H9 (cell line): ENCODE measurements at regions not wholly inside any gene's neighbourhood (a gene's known extent, or its start where the extent isn't known, plus 50 kb on each side); places are given as distances from the start of the nearest gene placed in this dataset.

Experiments
- DNase-seq: peaks from one replicate; pipeline ENCODE4 v3.0.0-alpha.2; 2017
- H2AFZ ChIP-seq: one replicate; pipeline ENCODE4 v1.6.1; 2013; ENCODE audit warnings: mild to moderate bottlenecking, low read length, control low read depth, moderate library complexity
- H2AK5ac ChIP-seq: 2 replicates; pipeline ENCODE4 v1.6.1; 2013; ENCODE audit warnings: low read length, control low read depth, mixed read lengths; ENCODE audit not compliant: insufficient read length
- H2BK120ac ChIP-seq: one replicate; pipeline ENCODE4 v1.6.1; 2013; ENCODE audit warnings: low read depth, mild to moderate bottlenecking, low read length, control low read depth, inconsistent platforms; ENCODE audit not compliant: poor library complexity, severe bottlenecking
- H2BK12ac ChIP-seq: 2 replicates; pipeline ENCODE4 v1.6.1; 2013; ENCODE audit warnings: low read length, control low read depth, mixed read lengths, low read depth; ENCODE audit not compliant: insufficient read length
- H2BK15ac ChIP-seq: 2 replicates; pipeline ENCODE4 v1.6.1; 2013; ENCODE audit warnings: low read depth, low read length, control low read depth
- H2BK20ac ChIP-seq: one replicate; pipeline ENCODE4 v1.6.1; 2013; ENCODE audit warnings: low read depth, mild to moderate bottlenecking, low read length, control low read depth, inconsistent platforms; ENCODE audit not compliant: poor library complexity, severe bottlenecking
- H2BK5ac ChIP-seq: 2 replicates; pipeline ENCODE4 v1.6.1; 2013; ENCODE audit warnings: low read length, control low read depth, mixed read lengths; ENCODE audit not compliant: insufficient read length
- H3K14ac ChIP-seq: 2 replicates; pipeline ENCODE4 v1.6.1; 2013; ENCODE audit warnings: low read length, control low read depth; ENCODE audit not compliant: insufficient read depth
- H3K18ac ChIP-seq: 2 replicates; pipeline ENCODE4 v1.6.1; 2013; ENCODE audit warnings: low read depth, mild to moderate bottlenecking, mixed read lengths, low read length, control low read depth; ENCODE audit not compliant: insufficient read length
- H3K23ac ChIP-seq: 2 replicates; pipeline ENCODE4 v1.6.1; 2013; ENCODE audit warnings: low read length, control low read depth, mixed read lengths, low read depth; ENCODE audit not compliant: insufficient read length
- H3K23me2 ChIP-seq: 2 replicates; pipeline ENCODE4 v1.6.1; 2013; ENCODE audit warnings: low read depth, mild to moderate bottlenecking, mixed read lengths, low read length, control low read depth; ENCODE audit not compliant: insufficient read length, poor library complexity, severe bottlenecking
- H3K27ac ChIP-seq: 2 replicates; pipeline ENCODE4 v1.5.1; 2013; ENCODE audit warnings: low read length, control low read depth, mixed read lengths, low read depth; ENCODE audit not compliant: insufficient read length
- H3K27me3 ChIP-seq: 2 replicates; pipeline ENCODE4 v1.6.1; 2013; ENCODE audit warnings: low read length, control low read depth, inconsistent platforms; ENCODE audit not compliant: insufficient read depth
- H3K4ac ChIP-seq: 2 replicates; pipeline ENCODE4 v1.6.1; 2013; ENCODE audit warnings: low read depth, mild to moderate bottlenecking, control low read depth, inconsistent platforms, low read length, moderate library complexity
- H3K4me1 ChIP-seq: 2 replicates; pipeline ENCODE4 v1.6.1; 2013; ENCODE audit warnings: low read length, control low read depth, inconsistent platforms; ENCODE audit not compliant: insufficient read depth
- H3K4me2 ChIP-seq: 2 replicates; pipeline ENCODE4 v1.6.1; 2013; ENCODE audit warnings: low read length, control low read depth, mixed read lengths; ENCODE audit not compliant: insufficient read length, insufficient read depth
- H3K56ac ChIP-seq: 2 replicates; pipeline ENCODE4 v1.6.1; 2013; ENCODE audit warnings: low read depth, mild to moderate bottlenecking, mixed read lengths, low read length, control low read depth; ENCODE audit not compliant: insufficient read length
- H3K79me1 ChIP-seq: 2 replicates; pipeline ENCODE4 v1.6.1; 2013; ENCODE audit warnings: low read depth, mild to moderate bottlenecking, moderate library complexity, low read length, control low read depth, inconsistent platforms; ENCODE audit not compliant: insufficient read depth, poor library complexity, severe bottlenecking
- H3K79me2 ChIP-seq: 2 replicates; pipeline ENCODE4 v1.6.1; 2013; ENCODE audit warnings: low read length, control low read depth, inconsistent platforms; ENCODE audit not compliant: insufficient read depth
- H3K9ac ChIP-seq: 2 replicates; pipeline ENCODE4 v1.6.1; 2013; ENCODE audit warnings: low read length, control low read depth, mixed read lengths; ENCODE audit not compliant: insufficient read length; ENCODE audit errors: extremely low read depth
- H3K9me3 ChIP-seq: one replicate; pipeline ENCODE4 v1.6.1; 2013; ENCODE audit warnings: low read depth, low read length, inconsistent platforms; ENCODE audit not compliant: control insufficient read depth
- H3T11ph ChIP-seq: one replicate; pipeline ENCODE4 v1.6.1; 2013; ENCODE audit warnings: mild to moderate bottlenecking, low read length, control low read depth, inconsistent platforms
- H4K20me1 ChIP-seq: one replicate; pipeline ENCODE4 v1.6.1; 2013; ENCODE audit not compliant: control insufficient read depth, insufficient read length, insufficient read depth
- H4K5ac ChIP-seq: 2 replicates; pipeline ENCODE4 v1.6.1; 2013; ENCODE audit warnings: low read depth, mild to moderate bottlenecking, mixed read lengths, low read length, control low read depth; ENCODE audit not compliant: insufficient read length
- H4K8ac ChIP-seq: replicated peaks from 2 replicates; pipeline ENCODE4 v1.6.1; 2013; ENCODE audit warnings: low read length, control low read depth, mixed read lengths, low read depth; ENCODE audit not compliant: insufficient read length
- H4K91ac ChIP-seq: 2 replicates; pipeline ENCODE4 v1.6.1; 2013; ENCODE audit warnings: low read depth, mild to moderate bottlenecking, moderate library complexity, mixed read lengths, low read length, control low read depth; ENCODE audit not compliant: insufficient read length
- H3K27ac Mint-ChIP-seq, 3 experiments: 2 replicates in 2 of 3; 3 replicates in 1 of 3; pipeline ENCODE4 v1.8.0; 2020 to 2021; ENCODE audit warnings: mixed read lengths in 3 of 3, mild to moderate bottlenecking in 1 of 3, moderate library complexity in 1 of 3
- H3K27me3 Mint-ChIP-seq: 2 replicates; pipeline ENCODE4 v1.8.0; 2021; ENCODE audit warnings: low read depth, mild to moderate bottlenecking, moderate library complexity, mixed read lengths
- H3K36me3 Mint-ChIP-seq, 3 experiments: 2 replicates in 2 of 3; 3 replicates in 1 of 3; pipeline ENCODE4 v1.8.0; 2020 to 2021; ENCODE audit warnings: low read depth in 3 of 3, mixed read lengths in 3 of 3; ENCODE audit not compliant: insufficient read depth in 1 of 3
- H3K4me1 Mint-ChIP-seq, 2 experiments: 2 replicates each; pipeline ENCODE4 v1.8.0; 2020; ENCODE audit warnings: mixed read lengths in 2 of 2
- H3K4me3 Mint-ChIP-seq, 2 experiments: 2 replicates in 1 of 2; 3 replicates in 1 of 2; pipeline ENCODE4 v1.8.0; 2020 to 2021; ENCODE audit warnings: mild to moderate bottlenecking in 2 of 2, mixed read lengths in 2 of 2, moderate library complexity in 1 of 2
- H3K9me3 Mint-ChIP-seq, 2 experiments: 2 replicates in 1 of 2; 3 replicates in 1 of 2; pipeline ENCODE4 v1.8.0; 2020; ENCODE audit warnings: mild to moderate bottlenecking in 2 of 2, mixed read lengths in 2 of 2, moderate library complexity in 1 of 2
- CTCF ChIP-seq: fragments of 200-600 bp; sonication (generic); conservative IDR thresholded peaks from 3 replicates; pipeline ENCODE4 v1.8.0; 2021; ENCODE audit warnings: antibody characterized with exemption, mild to moderate bottlenecking
- WGBS: extraction: QIAGEN DNeasy Blood & Tissue Kit; methylation state at CpG from one replicate; pipeline ENCODE4 v1.1.7; 2013; ENCODE audit warnings: missing lambda C conversion rate, low lambda C conversion rate, mixed read lengths; ENCODE audit not compliant: insufficient read length; ENCODE audit errors: extremely low coverage; 5-methylcytosine and 5-hydroxymethylcytosine counted together

DNA sequence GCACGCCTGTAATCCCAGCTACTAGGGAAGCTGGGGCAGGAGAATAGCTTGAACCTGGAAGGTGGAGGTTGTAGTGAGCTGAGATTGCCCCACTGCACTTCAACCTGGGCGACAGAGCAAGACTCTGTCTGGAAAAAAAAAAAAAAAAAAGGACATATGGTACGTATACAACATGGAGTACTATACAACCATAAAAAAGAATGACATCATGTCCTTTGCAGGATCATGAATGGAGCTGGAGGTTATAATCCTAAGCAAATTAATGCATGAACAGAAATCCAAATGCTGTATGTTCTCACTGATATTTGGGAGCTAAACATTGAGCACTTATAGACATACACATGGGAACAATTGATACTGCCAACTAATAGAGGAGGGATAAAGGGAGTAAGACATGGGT is 99.3 kb upstream of the KCNJ3 start:
- no peaks in the 10 kb centered on the region for H3K9me3 ChIP-seq
- no peaks in the 10 kb centered on the region for H3K79me2 ChIP-seq
- H3K9ac ChIP-seq, result no peak overlapping the region
- no peak overlapping the region for H3K27ac ChIP-seq
- Mint-ChIP-seq H3K4me1 (peaks cover 8 to 16% of the 10 kb centered on the region in 2 experiments), H3K27me3 (no peaks in the 10 kb centered on the region), H3K9me3 (peaks cover 0 to 3% of the 10 kb centered on the region in 2 experiments; a peak in 2 of 5 replicates), H3K4me3 (no peak overlapping the region), H3K36me3 (no peaks in the 10 kb centered on the region), H3K27ac (no peak overlapping the region; a peak in 1 of 7 replicates)
- H3K4ac ChIP-seq, result no peak overlapping the region
- no CpG with 5 or more reads among the region's 3 CpGs for WGBS
- no peak overlapping the region for H3K18ac ChIP-seq
- H4K91ac ChIP-seq, result no peak overlapping the region
- no peak overlapping the region for H2BK20ac ChIP-seq
- H3T11ph ChIP-seq, result no peak overlapping the region
- H3K27me3 ChIP-seq, result no peaks in the 10 kb centered on the region
- H3K4me2 ChIP-seq, result no peak overlapping the region
- no peaks in the 10 kb centered on the region for H3K4me1 ChIP-seq
- no peak overlapping the region for H3K14ac ChIP-seq
- H2BK15ac ChIP-seq, result no peak overlapping the region
- H4K20me1 ChIP-seq, result no peaks in the 10 kb centered on the region
- H2BK12ac ChIP-seq, result no peak overlapping the region
- no peak overlapping the region for H3K56ac ChIP-seq
- H3K79me1 ChIP-seq, result no peaks in the 10 kb centered on the region
- H3K23ac ChIP-seq, result no peak overlapping the region
- H4K5ac ChIP-seq, result no peak overlapping the region
- H2AK5ac ChIP-seq, result no peak overlapping the region
- H3K23me2 ChIP-seq, result no peaks in the 10 kb centered on the region
- H2BK120ac ChIP-seq, result no peak overlapping the region
- H2AFZ ChIP-seq, result no peak overlapping the region
- no peak overlapping the region for H2BK5ac ChIP-seq
- no peak for DNase-seq
- no peak for TF ChIP-seq CTCF
- no peak overlapping the region for H4K8ac ChIP-seq
